ENCODE measurements at regions not wholly inside any gene's neighbourhood (a gene's known extent, or its start where the extent isn't known, plus 50 kb on each side); places are given as distances from the start of the nearest gene placed in this dataset.
A peak's percentile ranks its signal among the peaks of the same experiment; 100 is the strongest.

DNA sequence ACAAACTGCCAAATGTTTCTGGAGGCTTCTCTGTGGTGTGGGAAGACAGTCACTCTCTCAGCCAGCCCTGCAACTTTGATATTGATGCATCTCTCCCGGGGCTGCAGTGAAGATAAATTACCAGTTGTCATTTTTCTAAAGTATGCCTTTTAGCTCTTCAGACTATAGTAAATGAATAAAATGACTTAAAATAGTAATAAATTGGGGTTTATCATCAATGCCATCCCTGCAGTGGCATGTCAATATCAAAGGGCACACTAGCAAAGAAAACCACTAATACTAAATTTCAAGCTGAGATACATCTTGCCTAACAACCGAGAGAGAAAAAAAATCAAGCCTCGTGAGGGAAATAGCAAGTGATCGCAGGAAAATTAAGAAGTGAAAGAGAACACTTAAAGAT, 749.5 kb upstream of the SLC39A10 start:
- no peaks in the 10 kb centered on the region for H3K36me3 ChIP-seq
- TF ChIP-seq, protein P1, sequence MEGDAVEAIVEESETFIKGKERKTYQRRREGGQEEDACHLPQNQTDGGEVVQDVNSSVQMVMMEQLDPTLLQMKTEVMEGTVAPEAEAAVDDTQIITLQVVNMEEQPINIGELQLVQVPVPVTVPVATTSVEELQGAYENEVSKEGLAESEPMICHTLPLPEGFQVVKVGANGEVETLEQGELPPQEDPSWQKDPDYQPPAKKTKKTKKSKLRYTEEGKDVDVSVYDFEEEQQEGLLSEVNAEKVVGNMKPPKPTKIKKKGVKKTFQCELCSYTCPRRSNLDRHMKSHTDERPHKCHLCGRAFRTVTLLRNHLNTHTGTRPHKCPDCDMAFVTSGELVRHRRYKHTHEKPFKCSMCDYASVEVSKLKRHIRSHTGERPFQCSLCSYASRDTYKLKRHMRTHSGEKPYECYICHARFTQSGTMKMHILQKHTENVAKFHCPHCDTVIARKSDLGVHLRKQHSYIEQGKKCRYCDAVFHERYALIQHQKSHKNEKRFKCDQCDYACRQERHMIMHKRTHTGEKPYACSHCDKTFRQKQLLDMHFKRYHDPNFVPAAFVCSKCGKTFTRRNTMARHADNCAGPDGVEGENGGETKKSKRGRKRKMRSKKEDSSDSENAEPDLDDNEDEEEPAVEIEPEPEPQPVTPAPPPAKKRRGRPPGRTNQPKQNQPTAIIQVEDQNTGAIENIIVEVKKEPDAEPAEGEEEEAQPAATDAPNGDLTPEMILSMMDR (IDR thresholded peaks at IDR 0.05), result no peak
- DNase-seq (no peak), ATAC-seq (no peak)
- no peaks in the 10 kb centered on the region for H3K9me3 ChIP-seq
- no peak overlapping the region for H3K4me3 ChIP-seq
- intact Hi-C loops (cut with DNase I), result no loop called here
- no peaks in the 10 kb centered on the region for H3K27me3 ChIP-seq
- H3K4me1 ChIP-seq, result no peaks in the 10 kb centered on the region
- no peak overlapping the region for H3K27ac ChIP-seq

DNA sequence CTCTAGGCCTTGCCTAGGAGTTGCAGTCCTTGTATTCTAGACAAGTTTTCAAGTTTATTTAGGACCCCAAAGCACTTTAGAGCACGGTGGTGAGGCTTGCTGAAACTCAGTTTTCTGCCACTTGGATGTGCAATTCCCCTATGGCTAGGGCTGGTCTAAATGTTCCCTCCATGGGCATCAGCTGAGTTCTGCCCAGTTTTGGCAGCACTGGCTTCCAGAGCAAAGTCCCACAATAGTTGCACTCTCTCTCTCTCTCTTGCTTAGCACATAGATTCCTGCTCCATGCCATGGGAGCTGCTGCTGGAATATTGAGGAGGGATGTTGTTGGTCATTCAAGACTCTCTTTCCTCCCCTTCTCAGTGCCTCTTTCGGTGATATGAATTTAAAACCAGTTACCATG, 760.2 kb upstream of the SLC39A10 start:
- Histone ChIP-seq H3K36me3 (no peaks in the 10 kb centered on the region), H3K27ac (no peak overlapping the region), H3K4me3 (no peak overlapping the region), H3K4me1 (no peaks in the 10 kb centered on the region), H3K9me3 (peaks cover 0 to 2% of the 10 kb centered on the region in 2 donors), H3K27me3 (no peaks in the 10 kb centered on the region)
- no peak for DNase-seq
- intact Hi-C loops (cut with DNase I), result no loop called here
- ATAC-seq, result no peak
- TF ChIP-seq, protein P1 (IDR thresholded peaks at IDR 0.05), result no peak

DNA sequence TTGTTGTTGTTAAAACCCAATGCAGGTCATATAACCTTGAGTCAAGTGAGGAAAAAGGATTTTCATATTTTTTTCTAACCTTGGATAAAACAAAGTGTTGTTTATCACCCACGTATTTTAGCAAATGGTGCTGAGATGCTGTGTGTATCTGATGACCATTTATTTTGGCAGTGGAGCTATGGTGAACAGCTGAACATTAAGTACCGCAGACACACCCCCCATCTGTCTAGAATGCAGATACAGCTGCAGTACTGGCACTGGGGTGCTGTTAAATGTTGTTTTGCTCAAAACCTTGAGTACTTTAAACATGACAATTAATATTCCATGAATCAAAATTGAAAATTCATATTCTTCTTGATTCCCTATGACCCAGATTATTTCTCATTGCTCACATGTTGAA, 773.3 kb upstream of the SLC39A10 start:
- Histone ChIP-seq H3K4me1 (no peaks in the 10 kb centered on the region), H3K9me3 (peaks cover 0 to 3% of the 10 kb centered on the region in 2 donors), H3K4me3 (no peak overlapping the region), H3K27me3 (no peaks in the 10 kb centered on the region), H3K27ac (no peak overlapping the region), H3K36me3 (no peaks in the 10 kb centered on the region)
- TF ChIP-seq, protein P1 (IDR thresholded peaks at IDR 0.05), result no peak
- intact Hi-C loops (cut with DNase I), result no loop called here
- DNase-seq, result no peak
- ATAC-seq, result no peak

DNA sequence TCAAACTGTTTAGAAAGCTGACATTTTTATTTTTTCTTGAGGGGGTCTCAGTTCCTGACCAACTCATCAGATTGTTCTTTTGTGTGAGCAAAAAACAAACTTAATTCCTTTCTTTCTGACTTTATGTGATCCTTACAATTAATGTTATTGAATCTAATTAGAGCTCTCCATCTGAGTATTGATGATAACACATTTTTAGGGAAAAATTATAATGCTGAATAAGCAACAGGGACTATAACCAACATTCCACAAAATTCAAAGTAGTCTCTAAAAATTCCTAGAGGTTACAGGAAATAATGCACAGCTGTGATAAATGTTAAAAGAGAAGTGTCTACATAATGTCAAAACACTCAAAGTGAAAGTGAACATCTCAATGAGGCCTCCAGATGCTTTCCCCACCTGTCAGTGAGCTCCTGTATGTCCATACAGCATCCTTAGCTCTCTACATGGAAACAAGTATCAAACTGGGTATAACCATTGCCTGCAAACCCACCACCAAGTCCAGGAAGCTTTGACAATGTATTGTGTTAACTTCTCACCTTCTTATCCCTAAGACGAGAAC, 786.0 kb upstream of the SLC39A10 start:
- H3K4me3 ChIP-seq, result no peak overlapping the region
- ATAC-seq, result no peak
- intact Hi-C loops (cut with DNase I), result no loop called here

DNA sequence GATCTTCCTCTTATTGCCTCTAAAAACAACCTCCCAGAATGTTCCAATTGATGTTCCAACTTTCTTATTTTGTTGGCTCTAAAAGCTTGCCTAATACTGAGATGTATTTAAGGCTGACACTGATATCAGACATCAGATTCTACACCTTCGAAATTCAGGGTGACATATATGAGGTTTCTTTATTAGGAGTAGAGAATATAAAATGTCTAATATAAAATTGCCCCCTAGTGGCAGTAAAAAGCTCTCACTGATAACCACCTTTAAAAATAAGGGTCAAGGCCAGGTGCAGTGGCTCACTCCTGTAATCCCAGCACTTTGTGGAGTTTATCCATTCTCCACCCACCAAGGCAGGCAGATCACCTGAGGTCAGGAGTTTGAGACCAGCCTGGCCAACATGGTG, 789.7 kb upstream of the SLC39A10 start:
- intact Hi-C loops (cut with DNase I), result no loop called here
- peak in 1 of 4 donors; percentile 0 for DNase-seq
- Histone ChIP-seq H3K27me3 (no peaks in the 10 kb centered on the region), H3K4me3 (no peak overlapping the region), H3K27ac (no peak overlapping the region), H3K9me3 (no peaks in the 10 kb centered on the region), H3K36me3 (no peaks in the 10 kb centered on the region), H3K4me1 (no peaks in the 10 kb centered on the region)
- TF ChIP-seq, protein P1 (IDR thresholded peaks at IDR 0.05), result peak in 1 of 2 donors; percentile 34
- peak; percentile 65 for ATAC-seq

More for the DNA sequence above, 786.0 kb upstream of the SLC39A10 start:
- TF ChIP-seq, protein P1 (IDR thresholded peaks at IDR 0.05), result no peak
- no peak for DNase-seq
- no peaks in the 10 kb centered on the region for H3K9me3 ChIP-seq
- no peaks in the 10 kb centered on the region for H3K36me3 ChIP-seq
- H3K27ac ChIP-seq, result no peak overlapping the region
- H3K4me1 ChIP-seq, result no peaks in the 10 kb centered on the region
- no peaks in the 10 kb centered on the region for H3K27me3 ChIP-seq

Measured in left lung (tissue), 4 donors.